Vagina (tissue), 2 donors: ENCODE measurements at regions not wholly inside any gene's neighbourhood (a gene's known extent, or its start where the extent isn't known, plus 50 kb on each side); places are given as distances from the start of the nearest gene placed in this dataset.

Source experiments
- DNase-seq, 2 donors: peaks; one replicate each; pipeline ENCODE4 v3.0.0-alpha.2; 2017; ENCODE audit errors: extremely low spot score in 2 of 2
- H3K27ac ChIP-seq: fragments of 200-600 bp; sonication (generic); one replicate; pipeline ENCODE4 v1.5.1; 2019
- H3K27me3 ChIP-seq: fragments of 200-600 bp; sonication (generic); one replicate; pipeline ENCODE4 v1.5.1; 2019
- H3K36me3 ChIP-seq, 2 donors: fragments of 200-600 bp; sonication (generic); one replicate each; pipeline ENCODE4 v1.5.1; 2017 to 2019
- H3K4me1 ChIP-seq: fragments of 200-600 bp; sonication (generic); one replicate; pipeline ENCODE4 v1.5.1; 2019
- H3K4me3 ChIP-seq, 2 donors: fragments of 200-600 bp; sonication (generic); 1 replicate in 1 of 2; 2 replicates in 1 of 2; pipeline ENCODE4 v1.5.1; 2016 to 2019
- H3K9me3 ChIP-seq: fragments of 200-600 bp; sonication (generic); one replicate; pipeline ENCODE4 v1.5.1; 2019
- POLR2A ChIP-seq, 2 donors: fragments of 450-650 bp; IDR thresholded peaks; one replicate each; pipeline ENCODE4 v1.6.1; 2017; ENCODE audit warnings: antibody characterized with exemption in 2 of 2, mild to moderate bottlenecking in 2 of 2, moderate library complexity in 2 of 2
- POLR2AphosphoS5 ChIP-seq, 2 donors: sonication (generic); formaldehyde crosslinking; IDR thresholded peaks; one replicate each; pipeline ENCODE4 v1.9.0; 2017; ENCODE audit warnings: antibody characterized with exemption in 2 of 2, mild to moderate bottlenecking in 2 of 2, low read depth in 1 of 2; ENCODE audit not compliant: insufficient read depth in 1 of 2
- intact Hi-C: fragments of 100-400 bp; cut with DNase I; formaldehyde crosslinking; loops from one replicate; pipeline ENCODE4 v1.15.1; 2023
- TF ChIP-seq, protein P1 (sequence below), 3 experiments: fragments of 450-650 bp in 2 of 3; fragments of 200-600 bp in 1 of 3; sonication (generic) in 1 of 3; IDR thresholded peaks; one replicate each; pipeline ENCODE4 v1.5.1; 2017 to 2019; ENCODE audit warnings: antibody characterized with exemption in 3 of 3, mild to moderate bottlenecking in 2 of 3, moderate library complexity in 2 of 3

DNA sequence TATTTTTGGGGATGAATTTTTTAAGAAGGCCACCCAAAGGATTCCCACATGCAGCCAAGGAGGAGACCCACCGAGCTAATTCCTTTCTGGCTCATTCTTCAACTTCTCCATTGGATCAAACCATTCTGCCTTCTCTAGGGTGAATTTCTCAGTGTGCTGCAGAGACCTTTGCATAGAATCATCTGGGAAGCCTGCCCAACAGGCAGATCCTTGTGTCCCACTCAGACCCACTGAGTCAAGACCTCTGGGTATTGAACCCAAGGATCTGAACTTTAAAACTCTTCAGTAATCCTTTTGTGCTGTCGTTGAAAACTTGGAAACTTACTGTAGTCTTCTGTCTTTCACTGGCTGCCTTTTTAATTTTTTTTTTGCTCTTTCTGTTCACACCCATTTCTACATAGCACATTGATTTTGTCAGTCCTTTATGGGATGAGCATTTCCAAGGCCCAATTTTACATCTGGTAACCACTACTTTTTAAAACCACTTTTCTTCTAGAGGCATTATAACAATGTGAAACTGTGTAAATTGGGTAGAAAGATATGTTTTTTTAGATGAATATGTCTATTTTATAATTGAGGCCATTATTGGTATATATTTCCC, 120.2 kb downstream of the TSN start:
- DNase-seq = no peak
- H3K36me3 ChIP-seq = no peaks in the 10 kb centered on the region
- TF ChIP-seq POLR2A (IDR thresholded peaks at IDR 0.05) (no peak), POLR2AphosphoS5 (IDR thresholded peaks at IDR 0.05; ENCODE audit: insufficient read depth in 1 of 2, low read depth in 1 of 2) (no peak)
- TF ChIP-seq, protein P1, sequence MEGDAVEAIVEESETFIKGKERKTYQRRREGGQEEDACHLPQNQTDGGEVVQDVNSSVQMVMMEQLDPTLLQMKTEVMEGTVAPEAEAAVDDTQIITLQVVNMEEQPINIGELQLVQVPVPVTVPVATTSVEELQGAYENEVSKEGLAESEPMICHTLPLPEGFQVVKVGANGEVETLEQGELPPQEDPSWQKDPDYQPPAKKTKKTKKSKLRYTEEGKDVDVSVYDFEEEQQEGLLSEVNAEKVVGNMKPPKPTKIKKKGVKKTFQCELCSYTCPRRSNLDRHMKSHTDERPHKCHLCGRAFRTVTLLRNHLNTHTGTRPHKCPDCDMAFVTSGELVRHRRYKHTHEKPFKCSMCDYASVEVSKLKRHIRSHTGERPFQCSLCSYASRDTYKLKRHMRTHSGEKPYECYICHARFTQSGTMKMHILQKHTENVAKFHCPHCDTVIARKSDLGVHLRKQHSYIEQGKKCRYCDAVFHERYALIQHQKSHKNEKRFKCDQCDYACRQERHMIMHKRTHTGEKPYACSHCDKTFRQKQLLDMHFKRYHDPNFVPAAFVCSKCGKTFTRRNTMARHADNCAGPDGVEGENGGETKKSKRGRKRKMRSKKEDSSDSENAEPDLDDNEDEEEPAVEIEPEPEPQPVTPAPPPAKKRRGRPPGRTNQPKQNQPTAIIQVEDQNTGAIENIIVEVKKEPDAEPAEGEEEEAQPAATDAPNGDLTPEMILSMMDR (IDR thresholded peaks at IDR 0.05) = no peak
- H3K4me1 ChIP-seq = no peaks in the 10 kb centered on the region
- intact Hi-C loops = no loop called here
- H3K9me3 ChIP-seq = no peaks in the 10 kb centered on the region
- H3K27me3 ChIP-seq = no peaks in the 10 kb centered on the region
- no peak overlapping the region for H3K4me3 ChIP-seq
- no peak overlapping the region for H3K27ac ChIP-seq

DNA sequence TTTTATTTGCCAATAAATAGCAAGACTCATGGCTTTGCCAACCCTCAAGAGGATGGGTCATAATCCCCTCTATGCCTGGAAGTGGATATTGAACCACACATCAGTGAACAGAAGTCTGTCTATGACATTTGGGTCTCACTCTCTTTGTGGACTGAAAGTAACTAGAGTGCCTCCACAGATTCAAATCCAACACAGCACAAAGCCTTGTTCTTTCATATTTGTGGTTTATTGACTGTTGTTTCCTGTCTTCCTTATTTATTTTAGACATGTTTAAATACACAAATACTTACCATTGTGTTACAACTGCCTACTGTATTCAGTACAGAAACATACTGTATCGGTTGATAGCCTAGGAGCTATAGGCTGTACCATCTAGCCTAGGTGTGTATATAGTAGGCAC, 121.9 kb downstream of the TSN start:
- H3K4me1 ChIP-seq = no peaks in the 10 kb centered on the region
- no peaks in the 10 kb centered on the region for H3K36me3 ChIP-seq
- no peak overlapping the region for H3K27ac ChIP-seq
- no peak for DNase-seq
- TF ChIP-seq, protein P1 (IDR thresholded peaks at IDR 0.05) = no peak
- TF ChIP-seq POLR2A (IDR thresholded peaks at IDR 0.05) (no peak), POLR2AphosphoS5 (IDR thresholded peaks at IDR 0.05; ENCODE audit: insufficient read depth in 1 of 2, low read depth in 1 of 2) (no peak)
- no peaks in the 10 kb centered on the region for H3K27me3 ChIP-seq
- no peak overlapping the region for H3K4me3 ChIP-seq
- intact Hi-C loops = no loop called here
- no peaks in the 10 kb centered on the region for H3K9me3 ChIP-seq

DNA sequence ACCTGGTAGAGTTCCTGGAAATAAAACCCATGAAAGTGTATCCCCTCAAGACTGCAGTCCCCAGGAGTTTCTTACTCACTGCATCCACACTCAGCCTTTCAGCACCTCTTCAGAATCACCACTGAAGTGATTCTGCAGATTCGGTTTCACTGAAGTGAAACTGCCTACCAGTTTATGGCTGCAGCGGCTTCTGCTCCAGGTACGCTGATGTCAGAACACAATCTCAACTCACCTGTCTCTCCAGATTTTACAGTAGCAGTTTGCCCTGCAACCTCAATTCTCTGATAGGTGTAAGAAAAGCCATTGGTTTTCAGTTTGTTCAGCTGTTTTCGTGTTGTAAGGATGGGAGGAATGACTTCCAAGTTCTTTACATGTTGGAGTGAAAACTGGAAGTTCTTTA, 124.8 kb downstream of the TSN start:
- H3K4me1 ChIP-seq = no peaks in the 10 kb centered on the region
- H3K9me3 ChIP-seq = no peaks in the 10 kb centered on the region
- DNase-seq = no peak
- no peaks in the 10 kb centered on the region for H3K27me3 ChIP-seq
- H3K4me3 ChIP-seq = no peak overlapping the region
- no peak for TF ChIP-seq POLR2A (IDR thresholded peaks at IDR 0.05)
- intact Hi-C loops = no loop called here
- no peaks in the 10 kb centered on the region for H3K36me3 ChIP-seq
- H3K27ac ChIP-seq = no peak overlapping the region

DNA sequence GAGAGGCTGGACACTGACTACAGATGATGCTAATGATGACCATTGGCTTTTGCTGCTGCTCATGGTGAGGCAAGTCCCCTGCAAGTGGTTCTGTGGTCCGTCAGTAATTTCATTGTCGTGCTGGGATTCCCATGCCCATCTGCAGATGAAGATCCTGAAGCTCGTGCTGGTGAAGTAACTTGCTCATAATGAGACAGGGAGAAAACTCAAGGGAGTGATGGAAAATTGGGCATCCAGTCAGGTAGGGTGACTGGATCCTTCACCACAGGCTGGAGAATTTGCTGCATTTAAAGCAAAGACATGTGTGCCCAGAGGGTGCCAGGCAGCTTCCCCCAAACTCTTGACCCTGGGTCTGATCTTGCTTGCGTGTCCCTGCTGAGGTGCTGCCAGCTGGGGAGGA, 125.6 kb downstream of the TSN start:
- no peak overlapping the region for H3K27ac ChIP-seq
- no peaks in the 10 kb centered on the region for H3K27me3 ChIP-seq
- no peaks in the 10 kb centered on the region for H3K36me3 ChIP-seq
- intact Hi-C loops = no loop called here
- no peak overlapping the region for H3K4me3 ChIP-seq
- DNase-seq = no peak
- TF ChIP-seq, protein P1 (IDR thresholded peaks at IDR 0.05) = no peak
- TF ChIP-seq POLR2A (IDR thresholded peaks at IDR 0.05) = no peak
- TF ChIP-seq POLR2AphosphoS5 (IDR thresholded peaks at IDR 0.05; ENCODE audit: insufficient read depth in 1 of 2, low read depth in 1 of 2) = no peak
- H3K4me1 ChIP-seq = no peaks in the 10 kb centered on the region
- no peaks in the 10 kb centered on the region for H3K9me3 ChIP-seq

DNA sequence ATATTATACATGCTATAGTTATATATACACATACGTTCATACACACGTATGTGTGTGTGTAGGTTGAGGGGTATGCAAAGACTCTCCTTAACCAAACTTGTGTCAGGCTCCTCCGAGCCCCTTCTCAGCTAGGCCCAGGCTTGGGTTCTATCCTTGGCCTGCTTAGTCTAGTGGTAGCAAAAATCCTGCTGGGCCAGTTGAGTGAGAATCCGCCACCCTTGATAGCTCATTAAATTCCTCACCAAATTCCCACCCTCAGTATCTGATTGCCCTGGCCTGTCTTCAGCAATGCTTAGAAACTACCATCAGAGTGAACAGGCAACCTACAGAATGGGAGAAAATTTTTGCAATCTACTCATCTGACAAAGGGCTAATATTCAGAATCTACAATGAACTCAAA, 126.5 kb downstream of the TSN start:
- Histone ChIP-seq H3K9me3 (no peaks in the 10 kb centered on the region), H3K4me3 (no peak overlapping the region), H3K27ac (no peak overlapping the region), H3K4me1 (no peaks in the 10 kb centered on the region), H3K36me3 (no peaks in the 10 kb centered on the region), H3K27me3 (no peaks in the 10 kb centered on the region)
- intact Hi-C loops = no loop called here
- no peak for DNase-seq
- TF ChIP-seq, protein P1 (IDR thresholded peaks at IDR 0.05) = no peak
- TF ChIP-seq POLR2A (IDR thresholded peaks at IDR 0.05) (no peak), POLR2AphosphoS5 (IDR thresholded peaks at IDR 0.05; ENCODE audit: insufficient read depth in 1 of 2, low read depth in 1 of 2) (no peak)
